ENCODE measurements at regions not wholly inside any gene's neighbourhood (a gene's known extent, or its start where the extent isn't known, plus 50 kb on each side); places are given as distances from the start of the nearest gene placed in this dataset.

DNA sequence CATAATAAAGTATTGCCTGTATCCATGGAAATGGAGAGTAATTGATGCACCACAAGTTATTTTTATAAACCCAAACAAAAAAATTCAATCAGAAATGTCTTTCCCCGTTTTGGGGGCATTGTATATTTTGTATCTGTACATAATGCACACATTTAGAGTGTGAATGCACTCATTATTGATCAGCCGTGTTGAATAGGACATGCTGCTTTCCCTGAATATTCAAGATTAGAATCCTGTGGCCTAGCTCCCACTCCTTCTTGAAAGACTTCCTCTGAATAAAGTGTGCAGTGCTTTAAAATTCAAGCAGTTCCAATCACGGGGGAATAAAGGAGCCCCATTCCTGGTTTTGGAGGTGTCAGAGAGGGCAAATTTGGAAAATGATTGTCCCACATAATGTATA, 103.8 kb upstream of the TOX3 start:
- no peak for DNase-seq (ENCODE audit: low read depth, low spot score)

DNA sequence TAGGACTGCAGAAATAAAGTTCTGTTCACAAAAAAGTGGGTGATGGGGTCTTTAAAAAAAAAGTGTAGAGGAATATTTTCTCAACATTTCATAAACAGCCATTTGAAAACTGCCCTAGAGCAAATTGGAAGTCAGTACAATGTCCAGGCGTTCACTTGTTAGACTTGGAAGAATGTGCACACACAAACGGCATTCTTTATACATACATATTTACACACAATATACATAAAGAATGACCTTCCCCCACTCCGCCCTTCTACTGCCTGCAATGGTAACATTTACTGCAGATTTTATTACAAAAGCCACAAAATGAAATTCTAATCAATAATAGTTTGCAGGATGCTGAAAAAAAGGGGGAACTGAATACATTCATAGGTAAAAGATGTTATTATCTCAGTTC, 103.4 kb upstream of the TOX3 start:
- DNase-seq (ENCODE audit: low read depth, low spot score) = no peak

DNA sequence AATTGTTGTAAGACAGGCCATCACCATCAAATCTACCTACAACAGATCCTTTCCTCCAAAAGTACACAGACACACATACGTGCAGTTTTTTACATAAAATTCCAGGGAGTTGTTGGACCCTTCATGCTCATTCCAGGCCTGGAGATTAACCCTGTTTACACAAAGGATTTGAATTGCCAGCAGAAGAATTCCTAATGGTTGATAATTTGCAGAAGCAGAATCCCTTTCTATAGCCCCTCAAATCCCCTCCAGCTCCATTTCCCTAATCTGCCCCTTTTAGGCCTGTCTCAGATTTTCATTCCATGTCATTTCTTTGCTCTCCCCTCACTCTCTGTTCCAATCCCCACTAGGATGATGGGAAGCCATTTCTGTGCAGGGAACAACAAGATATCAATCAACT, 102.9 kb upstream of the TOX3 start:
- no peak for DNase-seq (ENCODE audit: low read depth, low spot score)

DNA sequence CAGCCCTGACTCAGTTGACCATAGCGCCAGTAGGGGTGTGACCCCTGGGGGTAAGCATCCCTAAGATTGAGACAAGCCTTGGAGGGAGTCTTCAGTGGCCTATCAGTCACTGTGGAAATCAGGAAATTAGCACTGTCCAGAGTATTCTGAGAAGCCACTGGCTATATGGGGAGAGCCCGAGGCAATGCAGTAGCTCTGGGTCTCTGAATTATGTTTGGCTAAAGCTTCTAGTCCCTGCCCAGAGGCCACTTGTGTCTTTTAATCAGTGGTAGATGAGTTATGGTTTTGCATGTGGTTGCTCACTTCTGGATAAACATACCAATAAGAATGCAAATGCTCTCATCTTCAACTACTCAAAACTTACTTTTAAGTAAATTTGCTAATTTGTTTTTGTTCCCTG, 100.6 kb upstream of the TOX3 start:
- no peak for DNase-seq (ENCODE audit: low read depth, low spot score)

DNA sequence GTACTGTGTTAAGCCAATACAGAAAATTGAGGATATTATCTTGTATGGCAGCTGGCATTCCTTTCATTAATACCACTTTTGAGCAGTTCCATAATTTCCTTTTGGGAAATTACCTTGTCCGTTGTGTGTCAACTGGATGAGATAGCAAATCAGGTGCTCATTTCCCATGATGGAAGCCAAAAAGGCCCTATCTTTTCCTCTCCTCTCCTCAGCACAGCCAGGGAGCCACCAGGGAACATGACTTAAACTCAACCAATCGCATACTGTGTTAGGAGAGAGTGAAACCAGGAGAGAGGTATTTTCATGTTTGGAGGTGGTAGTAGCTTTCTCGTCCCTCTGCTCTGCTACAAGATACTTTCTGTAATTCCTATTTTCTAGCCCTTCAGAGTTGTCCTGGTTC, 96.1 kb upstream of the TOX3 start:
- no peak for DNase-seq (ENCODE audit: low read depth, low spot score)

DNA sequence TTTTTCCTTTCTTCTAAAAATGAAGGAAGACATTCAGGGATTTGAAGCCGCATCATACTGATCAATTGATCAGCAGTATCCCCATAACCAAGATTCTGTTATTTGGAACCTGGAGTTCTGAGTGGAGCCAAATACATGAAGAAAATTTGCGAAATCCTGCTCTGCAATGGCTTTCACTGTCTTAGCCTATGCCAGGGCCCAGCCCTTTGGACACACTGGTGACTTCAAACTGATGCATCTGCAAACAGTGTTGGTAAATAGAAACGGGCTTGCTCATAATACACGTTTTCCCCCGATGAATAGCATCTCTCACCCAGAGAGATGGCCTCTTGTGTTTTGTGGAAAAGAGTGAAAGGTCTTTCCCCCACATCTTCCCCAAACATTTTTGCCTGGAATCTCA, 87.6 kb upstream of the TOX3 start:
- no peak for DNase-seq (ENCODE audit: low read depth, low spot score)

DNA sequence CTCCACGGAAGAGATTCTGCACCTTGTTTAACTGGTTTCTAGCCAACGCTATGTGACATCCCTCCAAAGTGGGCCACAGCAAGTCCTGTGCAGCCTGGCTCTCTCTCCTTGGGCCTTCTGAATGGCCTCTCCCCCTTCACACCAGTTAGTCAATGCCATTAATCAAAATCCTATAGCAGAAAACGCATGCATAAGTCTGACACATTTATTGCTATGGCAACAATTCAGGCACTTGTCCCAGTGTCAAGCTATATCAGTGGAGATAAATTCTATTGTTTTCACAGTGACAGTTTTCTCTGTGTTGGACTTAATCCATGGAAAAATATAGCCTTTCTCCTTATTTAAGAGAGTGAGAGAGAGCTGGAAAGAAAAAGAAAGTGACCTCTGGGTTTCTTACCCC, 87.2 kb upstream of the TOX3 start:
- no peak for DNase-seq (ENCODE audit: low read depth, low spot score)

DNA sequence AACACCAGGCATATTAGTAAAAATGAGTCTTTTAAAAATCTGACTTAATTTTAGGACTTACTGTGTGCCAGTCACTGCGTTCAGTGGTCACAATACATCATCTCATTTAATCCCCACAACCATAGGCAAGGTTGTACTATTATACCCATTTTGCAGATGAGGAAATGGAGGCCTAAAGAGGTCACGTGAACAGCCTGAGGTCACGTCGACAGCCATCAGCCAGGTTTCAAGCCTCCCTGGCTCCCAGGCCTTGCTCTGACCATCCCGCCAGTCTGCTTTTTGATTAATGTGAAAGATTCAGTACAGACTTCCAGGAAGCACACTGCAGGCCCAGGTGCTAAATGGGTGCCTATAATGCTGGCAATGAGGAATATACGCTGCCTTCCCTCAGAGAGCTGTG, 86.3 kb upstream of the TOX3 start:
- no peak for DNase-seq (ENCODE audit: low read depth, low spot score)

DNA sequence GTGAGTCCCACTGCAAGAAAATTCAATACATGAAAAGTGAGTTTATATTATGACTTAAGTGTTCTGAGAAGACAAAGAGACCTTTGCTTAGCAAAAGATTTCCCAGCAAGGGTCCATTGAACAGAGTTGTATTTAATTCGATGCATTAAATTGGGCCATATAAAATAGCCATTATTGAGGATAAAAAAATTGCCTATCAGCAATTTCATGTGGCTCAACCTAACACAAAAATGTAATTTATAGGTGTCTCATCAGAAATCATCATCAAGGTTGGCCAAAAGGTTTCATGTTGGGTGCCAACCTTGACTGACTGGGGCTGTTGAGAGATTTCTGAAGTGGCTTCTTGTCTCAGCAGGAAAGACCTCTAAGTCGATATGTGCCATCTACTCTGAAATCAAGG, 84.8 kb upstream of the TOX3 start:
- DNase-seq (ENCODE audit: low read depth, low spot score) = no peak

DNA sequence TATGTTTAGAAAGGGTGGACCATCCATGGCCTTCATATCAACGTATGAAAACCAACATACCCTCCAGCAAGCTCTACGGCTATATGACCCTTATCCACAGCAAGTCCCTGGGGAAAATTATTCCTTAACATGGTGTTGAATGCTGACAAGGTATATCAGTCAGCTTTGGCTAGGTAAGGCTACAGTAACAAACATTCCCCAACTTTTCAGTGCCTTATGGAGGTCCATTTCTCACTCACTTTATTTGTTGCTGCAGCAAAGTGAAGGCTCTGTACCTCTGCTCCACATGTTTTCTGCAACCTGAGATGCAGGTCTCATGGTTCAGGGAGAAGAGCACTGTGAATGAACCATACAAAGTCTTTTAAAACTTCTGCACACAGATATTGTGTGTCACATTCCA, 83.8 kb upstream of the TOX3 start:
- no peak for DNase-seq (ENCODE audit: low read depth, low spot score)

DNA sequence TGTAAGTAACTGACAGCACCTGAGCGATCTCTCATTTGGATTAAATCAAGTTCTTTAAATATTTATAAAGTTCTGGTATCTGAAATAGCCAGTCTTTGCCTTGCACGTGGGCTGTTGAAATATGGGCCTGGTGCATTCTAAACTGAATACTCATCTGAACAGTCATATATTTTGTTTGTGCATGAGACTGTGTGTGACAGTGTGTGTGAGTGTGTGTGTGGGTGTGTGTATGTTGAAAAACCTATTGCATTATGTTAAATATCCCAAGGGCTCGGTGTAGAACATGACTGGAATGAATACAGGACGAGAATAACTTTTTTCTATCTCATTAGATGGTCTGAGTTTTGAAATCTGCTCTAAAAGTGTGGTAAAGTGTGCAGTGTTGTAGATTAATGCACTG, 82.4 kb upstream of the TOX3 start:
- no peak for DNase-seq (ENCODE audit: low read depth, low spot score)

DNA sequence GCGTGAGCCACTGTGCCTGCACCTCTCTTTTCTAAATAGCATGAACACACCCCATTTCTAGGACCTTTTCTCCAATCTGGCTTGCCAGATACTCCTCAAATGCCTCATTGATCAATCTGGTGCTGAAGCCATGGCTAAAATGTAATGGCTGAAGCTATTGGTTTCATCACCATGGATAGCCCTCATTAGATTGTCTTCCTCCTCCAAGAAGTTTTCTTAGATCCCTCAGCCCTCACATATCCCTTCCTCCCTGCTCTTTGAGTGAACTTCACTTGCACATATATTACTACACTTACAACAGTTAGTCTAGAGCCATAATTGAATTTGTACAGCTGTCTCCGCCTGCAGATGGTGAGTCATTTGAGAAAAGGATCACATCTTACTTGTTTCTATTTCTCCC, 77.9 kb upstream of the TOX3 start:
- DNase-seq (ENCODE audit: low read depth, low spot score) = no peak

DNA sequence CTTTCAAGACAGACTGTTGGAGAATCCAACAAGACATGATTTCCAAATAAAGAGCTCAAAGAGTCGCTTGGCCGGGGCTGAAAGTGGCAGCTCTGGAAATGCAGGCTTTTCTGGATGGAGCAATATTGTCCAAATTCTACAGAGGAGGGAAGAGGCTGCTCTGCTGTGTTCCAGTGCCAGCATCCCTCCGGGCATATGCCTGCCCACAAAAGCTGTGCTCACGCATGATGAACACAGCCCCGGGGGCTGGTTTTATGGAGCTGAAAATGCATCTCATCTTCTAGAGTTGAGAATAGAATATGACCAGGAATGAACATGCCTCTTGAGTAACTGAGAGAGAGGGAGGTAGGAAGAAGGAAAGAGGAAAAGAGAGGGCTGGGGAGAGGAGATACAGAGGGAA, 74.7 kb upstream of the TOX3 start:
- DNase-seq (ENCODE audit: low read depth, low spot score) = no peak

DNA sequence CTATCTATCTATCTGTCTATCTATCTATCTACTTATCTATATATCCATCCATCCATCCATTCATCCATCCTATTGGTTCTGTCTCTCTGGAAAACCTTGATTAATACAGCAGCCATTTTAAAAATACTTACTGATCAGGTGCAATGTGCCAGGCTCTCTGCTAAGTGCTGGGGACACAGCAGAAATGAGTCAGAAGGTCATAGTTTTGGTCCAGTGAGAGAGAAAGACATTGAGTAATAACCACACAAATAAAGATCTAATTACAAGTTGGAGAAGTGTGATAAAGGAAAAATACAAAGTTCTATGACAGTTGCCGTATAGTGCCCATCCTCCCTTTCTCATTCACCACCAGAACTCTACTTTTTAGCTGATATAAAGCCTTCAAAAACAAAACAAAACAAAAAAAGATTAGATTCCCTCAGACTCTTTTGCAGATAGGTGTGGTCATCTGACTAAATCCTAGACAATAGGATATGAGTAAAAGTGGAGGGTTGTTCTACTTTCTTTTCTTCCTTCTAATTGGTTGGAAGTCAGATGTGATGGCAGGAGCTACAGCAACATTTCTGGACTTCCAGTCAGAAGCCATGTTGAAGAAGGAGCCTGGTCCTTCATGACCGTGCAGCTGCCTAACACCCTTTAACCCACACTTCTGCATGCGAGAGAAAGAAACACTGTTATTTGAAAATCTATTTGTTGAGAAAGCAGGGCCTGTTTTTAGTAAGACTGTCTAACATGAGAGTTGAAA, 72.0 kb upstream of the TOX3 start:
- DNase-seq (ENCODE audit: low read depth, low spot score) = no peak

DNA sequence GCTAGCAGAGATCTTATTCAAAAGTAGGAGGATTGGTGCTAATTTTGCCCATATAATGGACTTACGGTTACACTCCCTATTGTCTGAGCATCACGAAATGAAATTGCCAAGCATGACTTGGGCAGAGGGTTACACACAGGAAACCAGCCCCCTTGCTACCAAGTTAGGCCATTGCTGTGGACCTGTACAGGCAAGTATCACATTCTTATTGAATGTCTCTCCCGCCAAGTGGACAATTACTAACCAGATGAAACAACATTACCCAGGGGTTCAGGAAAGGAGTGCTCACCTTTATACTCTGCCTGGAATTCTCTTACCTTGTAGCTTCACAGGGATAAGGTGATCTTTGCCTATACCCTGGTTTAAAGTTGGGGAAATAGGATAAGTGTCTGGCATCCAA, 70.6 kb upstream of the TOX3 start:
- DNase-seq (ENCODE audit: low read depth, low spot score) = no peak

DNA sequence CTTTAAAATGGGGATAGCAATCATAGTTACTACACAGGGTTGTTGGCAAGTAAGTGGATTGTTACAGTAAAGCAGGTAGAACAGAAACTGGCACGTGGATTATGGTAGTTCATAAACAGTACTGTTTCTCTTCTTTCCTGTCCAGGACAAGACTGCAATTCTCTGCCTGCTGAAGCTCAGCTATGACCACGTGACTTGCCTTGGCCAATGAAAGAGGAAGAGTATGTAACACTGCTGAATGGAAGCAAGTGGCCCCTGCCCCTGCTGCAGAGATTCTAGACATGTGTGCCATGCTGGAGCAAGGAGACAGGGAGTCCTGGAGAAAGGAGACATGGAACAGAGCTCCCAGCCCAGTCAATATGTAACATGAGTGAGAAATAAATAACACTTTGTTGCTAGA, 66.6 kb upstream of the TOX3 start:
- DNase-seq (ENCODE audit: low read depth, low spot score) = no peak

DNA sequence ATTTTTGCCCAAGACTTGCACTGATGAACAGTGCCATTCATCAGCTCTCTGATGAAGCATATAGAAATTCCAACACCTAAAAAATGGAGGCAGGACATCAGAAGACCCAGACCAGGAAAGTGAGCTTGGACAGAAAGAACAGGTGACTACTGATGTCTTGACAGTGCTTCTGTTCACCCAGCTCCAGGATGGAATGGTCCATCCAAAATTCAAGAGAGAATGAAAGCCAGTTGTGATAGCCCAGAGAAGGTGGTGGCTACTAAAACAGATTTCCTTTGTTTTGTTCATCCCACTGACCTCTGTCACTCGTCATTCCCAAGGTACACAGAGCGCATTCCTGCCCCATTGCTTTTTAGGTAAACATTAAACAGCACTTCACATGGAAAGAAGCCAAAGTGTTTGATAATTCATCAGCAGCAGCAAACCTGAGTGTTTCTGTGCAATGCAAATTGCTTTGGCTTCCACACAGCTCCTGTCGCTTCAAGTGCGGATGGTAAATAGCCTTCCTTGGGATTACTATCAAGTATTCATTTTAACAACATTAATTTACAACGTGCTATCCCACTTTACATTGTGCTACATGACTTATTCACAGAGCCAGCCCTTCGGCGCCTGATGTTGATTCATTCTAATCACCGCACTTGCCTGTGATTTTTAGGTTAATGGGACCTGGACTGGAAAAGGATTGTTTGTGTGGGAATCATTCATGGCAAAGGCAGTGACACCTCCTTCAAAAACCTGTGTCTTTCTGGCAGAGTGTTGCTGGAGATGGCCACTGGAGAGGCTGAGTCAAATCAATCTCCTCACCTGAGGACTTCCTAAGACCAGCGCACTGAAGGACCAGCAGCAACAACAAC, 65.1 kb upstream of the TOX3 start:
- no peak for DNase-seq (ENCODE audit: low read depth, low spot score)

DNA sequence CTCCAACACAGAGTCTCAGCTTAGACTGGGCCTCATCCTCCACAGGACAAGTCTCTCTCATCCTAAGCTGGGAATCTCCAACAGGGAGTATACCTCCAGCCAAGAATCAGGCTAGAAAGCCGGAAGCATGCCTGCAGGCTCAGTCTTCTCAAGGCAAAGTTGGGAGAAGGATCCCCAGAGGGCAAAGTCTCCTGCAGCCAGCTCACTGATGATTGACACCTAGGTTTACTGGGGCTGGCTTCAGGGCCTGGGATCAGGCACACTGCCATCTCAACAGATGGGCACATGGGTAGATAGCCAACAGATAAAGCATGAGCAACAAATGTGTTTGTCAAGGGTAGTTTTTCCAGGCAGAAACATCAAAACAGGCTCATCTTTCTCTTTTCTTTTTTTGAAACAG, 56.1 kb upstream of the TOX3 start:
- DNase-seq (ENCODE audit: low read depth, low spot score) = no peak

DNA sequence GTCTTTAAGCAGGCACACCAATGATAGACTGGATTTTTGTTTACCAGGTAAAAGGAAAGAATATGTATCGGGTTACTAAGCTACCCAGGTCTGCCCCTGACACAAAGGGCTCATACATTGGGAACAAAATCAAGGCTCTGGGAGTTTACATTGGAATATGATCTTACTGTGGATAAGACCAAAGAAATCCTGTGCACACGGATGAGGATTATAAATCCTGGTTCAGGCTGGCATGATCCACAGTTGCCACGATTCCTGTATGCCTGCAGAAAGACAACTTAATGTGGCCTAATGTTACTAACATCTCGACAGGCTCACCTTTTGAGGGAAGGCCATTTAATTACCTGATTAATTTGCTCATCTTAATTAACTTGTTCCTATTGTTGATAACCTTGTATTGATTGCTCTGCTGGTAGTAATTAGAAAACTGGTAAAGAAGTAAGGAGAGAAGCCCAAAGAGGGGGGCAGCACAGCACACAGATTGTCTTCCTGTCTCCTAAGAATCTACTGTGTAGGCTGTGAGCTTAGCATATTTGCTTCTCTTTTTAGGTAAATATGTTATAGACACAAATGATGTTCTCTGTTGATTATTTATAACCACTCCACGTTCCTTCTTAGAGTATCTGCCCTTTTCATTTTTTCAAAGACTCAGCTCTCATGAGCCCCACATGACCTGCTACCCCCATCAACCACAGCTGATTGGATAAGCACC, 51.0 kb upstream of the TOX3 start:
- DNase-seq (ENCODE audit: low read depth, low spot score) = no peak

DNA sequence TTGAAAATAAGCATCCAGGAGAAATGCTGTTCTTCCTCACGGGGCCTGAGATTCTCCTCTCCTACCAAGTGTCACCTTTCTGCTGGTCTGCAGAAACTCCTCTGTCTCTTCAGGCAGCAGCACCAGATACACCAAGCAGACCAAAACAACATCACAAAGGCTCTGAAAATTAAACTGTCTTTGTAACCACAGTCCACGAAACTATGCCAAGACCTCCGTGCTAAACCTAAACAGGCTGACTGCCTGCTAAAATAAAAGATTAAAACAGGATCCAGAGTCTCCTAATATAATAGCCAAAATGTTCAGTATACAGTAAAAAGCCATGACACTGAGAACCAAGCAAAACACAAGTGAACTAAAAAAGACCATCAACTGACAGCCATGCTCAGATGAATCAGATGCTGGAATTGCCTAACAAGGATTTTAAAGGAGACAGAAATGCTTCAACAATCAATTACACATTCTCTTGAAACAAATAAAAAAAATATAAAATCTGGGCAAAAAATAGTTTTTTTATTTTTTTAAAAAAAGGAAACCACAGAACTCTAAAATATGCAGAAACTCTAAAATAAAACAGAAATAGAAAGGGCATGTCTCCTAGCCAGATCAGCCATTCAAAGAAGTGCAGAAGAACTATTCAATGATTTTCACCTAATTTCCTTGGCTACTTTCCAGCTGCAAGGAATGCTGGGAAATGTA, 50.3 kb upstream of the TOX3 start:
- no peak for DNase-seq (ENCODE audit: low read depth, low spot score)
